ENCODE measurements at regions not wholly inside any gene's neighbourhood (a gene's known extent, or its start where the extent isn't known, plus 50 kb on each side); places are given as distances from the start of the nearest gene placed in this dataset.

DNA sequence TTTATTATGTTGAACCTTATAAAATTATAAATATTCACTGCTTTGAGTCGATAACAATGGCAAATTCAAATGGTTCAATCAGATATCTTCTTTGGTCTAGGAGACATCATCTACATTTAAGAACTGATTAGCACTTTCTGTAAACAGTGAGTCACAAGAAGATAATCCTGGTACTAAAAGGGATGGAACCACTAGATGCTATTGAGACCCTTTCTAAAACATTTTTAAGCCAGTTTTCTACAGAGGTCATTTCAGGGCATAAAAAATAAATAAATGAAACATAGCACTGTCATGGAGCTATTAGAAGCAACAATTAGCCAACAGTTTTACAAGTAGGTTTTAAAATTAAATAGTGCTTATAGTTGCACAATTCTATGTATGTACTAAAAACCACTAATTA, 212.2 kb downstream of the DUSP6 start:
- H3K4me2 ChIP-seq (ENCODE audit: low read length) = no peak overlapping the region
- TF ChIP-seq, protein P1, sequence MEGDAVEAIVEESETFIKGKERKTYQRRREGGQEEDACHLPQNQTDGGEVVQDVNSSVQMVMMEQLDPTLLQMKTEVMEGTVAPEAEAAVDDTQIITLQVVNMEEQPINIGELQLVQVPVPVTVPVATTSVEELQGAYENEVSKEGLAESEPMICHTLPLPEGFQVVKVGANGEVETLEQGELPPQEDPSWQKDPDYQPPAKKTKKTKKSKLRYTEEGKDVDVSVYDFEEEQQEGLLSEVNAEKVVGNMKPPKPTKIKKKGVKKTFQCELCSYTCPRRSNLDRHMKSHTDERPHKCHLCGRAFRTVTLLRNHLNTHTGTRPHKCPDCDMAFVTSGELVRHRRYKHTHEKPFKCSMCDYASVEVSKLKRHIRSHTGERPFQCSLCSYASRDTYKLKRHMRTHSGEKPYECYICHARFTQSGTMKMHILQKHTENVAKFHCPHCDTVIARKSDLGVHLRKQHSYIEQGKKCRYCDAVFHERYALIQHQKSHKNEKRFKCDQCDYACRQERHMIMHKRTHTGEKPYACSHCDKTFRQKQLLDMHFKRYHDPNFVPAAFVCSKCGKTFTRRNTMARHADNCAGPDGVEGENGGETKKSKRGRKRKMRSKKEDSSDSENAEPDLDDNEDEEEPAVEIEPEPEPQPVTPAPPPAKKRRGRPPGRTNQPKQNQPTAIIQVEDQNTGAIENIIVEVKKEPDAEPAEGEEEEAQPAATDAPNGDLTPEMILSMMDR (IDR thresholded peaks at IDR 0.05; ENCODE audit: low read depth, low read length, poor library complexity, severe bottlenecking) = no peak
- TF ChIP-seq EZH2phosphoT487 (IDR thresholded peaks at IDR 0.05; ENCODE audit: borderline replicate concordance, low read length) = no peak
- H4K20me1 ChIP-seq (ENCODE audit: control insufficient read depth, insufficient read depth, low read depth, low read length) = no peaks in the 10 kb centered on the region
- no peaks in the 10 kb centered on the region for H3K36me3 ChIP-seq (ENCODE audit: control insufficient read depth, low read length)
- H3K79me2 ChIP-seq (ENCODE audit: control insufficient read depth, low read length) = no peaks in the 10 kb centered on the region
- H3K9me3 ChIP-seq (ENCODE audit: control insufficient read depth, insufficient read depth, low read length) = no peaks in the 10 kb centered on the region
- H3K27me3 ChIP-seq (ENCODE audit: control insufficient read depth, low read length) = no peaks in the 10 kb centered on the region; the same call in 1 of the 2 replicates
- H3F3A ChIP-seq (ENCODE audit: control insufficient read depth, insufficient read depth) = no peaks in the 10 kb centered on the region
- H3K4me3 ChIP-seq (ENCODE audit: low read length) = no peak overlapping the region
- no peaks in the 10 kb centered on the region for H3K4me1 ChIP-seq (ENCODE audit: control insufficient read depth, low read length)
- H3K9me2 ChIP-seq (replicated peaks; ENCODE audit: control insufficient read depth, low read length) = no peaks in the 10 kb centered on the region
- no peak overlapping the region for H3K27ac ChIP-seq (ENCODE audit: low read depth, low read length)

DNA sequence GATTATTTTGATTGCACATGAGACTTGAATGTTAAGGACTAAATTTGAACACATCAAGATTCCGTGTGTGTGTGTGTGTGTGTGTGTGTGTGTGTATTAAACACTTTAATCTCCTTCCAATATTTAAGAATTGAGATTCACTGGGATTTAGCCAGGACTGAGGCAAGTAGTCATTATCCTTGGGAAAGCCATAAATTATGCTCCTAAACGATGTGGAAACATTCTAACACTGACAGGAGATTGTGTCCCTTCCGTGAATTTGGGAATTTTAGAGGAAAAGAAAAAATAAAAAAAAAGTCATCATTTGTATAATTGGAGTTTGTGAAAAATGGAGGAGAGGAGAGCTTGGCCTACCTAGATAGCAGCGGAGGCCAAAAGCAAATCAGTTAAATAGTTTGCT, 212.9 kb downstream of the DUSP6 start:
- H3K4me3 ChIP-seq (ENCODE audit: low read length) = no peak overlapping the region
- H3K27ac ChIP-seq (ENCODE audit: low read depth, low read length) = no peak overlapping the region
- TF ChIP-seq EZH2phosphoT487 (IDR thresholded peaks at IDR 0.05; ENCODE audit: borderline replicate concordance, low read length) = no peak
- no peaks in the 10 kb centered on the region for H3K4me1 ChIP-seq (ENCODE audit: control insufficient read depth, low read length)
- H3K9me2 ChIP-seq (replicated peaks; ENCODE audit: control insufficient read depth, low read length) = no peaks in the 10 kb centered on the region
- no peaks in the 10 kb centered on the region for H3F3A ChIP-seq (ENCODE audit: control insufficient read depth, insufficient read depth)
- H3K4me2 ChIP-seq (ENCODE audit: low read length) = no peak overlapping the region
- no peaks in the 10 kb centered on the region for H4K20me1 ChIP-seq (ENCODE audit: control insufficient read depth, insufficient read depth, low read depth, low read length)
- H3K79me2 ChIP-seq (ENCODE audit: control insufficient read depth, low read length) = no peaks in the 10 kb centered on the region
- no peaks in the 10 kb centered on the region; the same call in 1 of the 2 replicates for H3K27me3 ChIP-seq (ENCODE audit: control insufficient read depth, low read length)
- H3K9me3 ChIP-seq (ENCODE audit: control insufficient read depth, insufficient read depth, low read length) = no peaks in the 10 kb centered on the region
- no peaks in the 10 kb centered on the region for H3K36me3 ChIP-seq (ENCODE audit: control insufficient read depth, low read length)

DNA sequence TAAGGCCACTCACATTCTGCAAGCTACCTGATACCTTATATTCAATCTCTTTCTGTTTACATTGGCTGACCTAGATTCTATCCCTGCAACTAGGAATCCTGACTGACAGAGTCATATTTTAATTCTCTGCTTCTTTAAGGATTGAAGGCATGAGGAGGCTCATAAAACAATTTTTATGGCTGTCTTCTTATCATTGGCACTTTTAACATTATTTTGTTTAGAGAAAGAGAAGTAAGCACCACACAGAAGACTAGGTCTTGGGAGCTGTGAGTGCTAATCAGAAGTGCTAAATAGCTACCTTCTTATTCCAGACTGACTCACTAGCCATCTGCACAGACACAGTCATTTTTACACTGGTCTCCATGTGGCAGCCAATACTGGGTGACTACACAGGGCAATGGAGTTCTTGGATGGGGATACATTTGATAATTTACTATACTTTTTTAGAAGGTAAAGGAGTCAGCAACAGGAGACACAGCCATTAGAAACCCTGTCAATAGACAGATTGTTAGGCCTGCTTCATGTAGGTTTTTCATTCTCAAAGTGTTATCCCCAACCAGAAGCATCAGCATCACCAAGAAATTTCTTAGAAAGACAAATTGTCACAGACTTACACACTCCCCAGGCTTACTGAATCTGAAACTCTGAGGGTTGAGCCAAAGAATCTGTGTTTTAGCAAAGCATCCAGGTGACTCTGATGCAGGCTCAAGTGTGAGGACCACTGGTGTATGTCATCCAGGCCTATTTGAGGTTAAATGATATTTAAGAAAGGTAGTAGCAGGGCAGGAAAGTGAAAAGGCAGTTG, 214.1 kb downstream of the DUSP6 start:
- Histone ChIP-seq H3K79me2 (ENCODE audit: control insufficient read depth, low read length) (no peaks in the 10 kb centered on the region), H3K4me3 (ENCODE audit: low read length) (no peak overlapping the region), H3K4me1 (ENCODE audit: control insufficient read depth, low read length) (no peaks in the 10 kb centered on the region), H3F3A (ENCODE audit: control insufficient read depth, insufficient read depth) (no peaks in the 10 kb centered on the region), H3K9me3 (ENCODE audit: control insufficient read depth, insufficient read depth, low read length) (no peaks in the 10 kb centered on the region), H3K27ac (ENCODE audit: low read depth, low read length) (no peak overlapping the region), H3K9me2 (replicated peaks; ENCODE audit: control insufficient read depth, low read length) (no peaks in the 10 kb centered on the region), H4K20me1 (ENCODE audit: control insufficient read depth, insufficient read depth, low read depth, low read length) (no peaks in the 10 kb centered on the region), H3K36me3 (ENCODE audit: control insufficient read depth, low read length) (no peaks in the 10 kb centered on the region), H3K27me3 (ENCODE audit: control insufficient read depth, low read length) (no peaks in the 10 kb centered on the region; the same call in 1 of the 2 replicates), H3K4me2 (ENCODE audit: low read length) (no peak overlapping the region)
- no peak for TF ChIP-seq EZH2phosphoT487 (IDR thresholded peaks at IDR 0.05; ENCODE audit: borderline replicate concordance, low read length)
- TF ChIP-seq, protein P1 (IDR thresholded peaks at IDR 0.05; ENCODE audit: low read depth, low read length, poor library complexity, severe bottlenecking) = no peak

DNA sequence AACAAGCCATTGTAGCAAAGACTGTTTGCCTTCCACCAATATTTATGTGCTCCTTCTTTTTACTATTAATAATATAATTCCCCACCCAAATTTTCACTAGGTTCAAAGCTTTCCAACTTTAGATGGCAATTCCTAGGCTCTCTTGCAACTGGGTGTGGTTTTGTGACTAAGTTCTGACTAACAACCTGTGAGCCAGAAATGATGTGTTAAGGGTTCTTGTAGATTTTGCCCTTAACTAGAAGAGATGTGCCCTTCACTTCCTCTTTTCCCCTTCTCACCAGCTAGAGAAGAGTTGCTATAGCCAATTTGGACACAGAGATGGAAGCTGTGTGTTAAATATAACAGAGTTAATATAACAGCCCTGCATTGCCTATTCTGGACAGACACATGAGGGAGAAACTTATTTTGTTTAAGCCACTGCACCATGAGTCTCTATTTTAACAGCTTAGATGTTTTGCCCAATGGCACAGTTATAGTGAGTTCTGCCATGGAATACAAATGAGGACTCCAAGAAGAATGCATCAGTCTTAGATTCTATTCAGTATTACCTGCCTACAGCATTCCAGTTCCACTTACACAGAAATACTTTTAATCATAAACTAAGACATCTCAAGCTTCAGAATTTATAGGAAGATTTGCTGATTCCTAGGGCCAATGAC, 216.2 kb downstream of the DUSP6 start:
- H4K20me1 ChIP-seq (ENCODE audit: control insufficient read depth, insufficient read depth, low read depth, low read length) = no peaks in the 10 kb centered on the region
- no peak for TF ChIP-seq EZH2phosphoT487 (IDR thresholded peaks at IDR 0.05; ENCODE audit: borderline replicate concordance, low read length)
- TF ChIP-seq, protein P1 (IDR thresholded peaks at IDR 0.05; ENCODE audit: low read depth, low read length, poor library complexity, severe bottlenecking) = no peak
- H3K27me3 ChIP-seq (ENCODE audit: control insufficient read depth, low read length) = no peaks in the 10 kb centered on the region; the same call in 1 of the 2 replicates
- H3K4me2 ChIP-seq (ENCODE audit: low read length) = no peak overlapping the region
- H3K9me3 ChIP-seq (ENCODE audit: control insufficient read depth, insufficient read depth, low read length) = no peaks in the 10 kb centered on the region
- no peaks in the 10 kb centered on the region for H3K9me2 ChIP-seq (replicated peaks; ENCODE audit: control insufficient read depth, low read length)
- no peaks in the 10 kb centered on the region for H3K4me1 ChIP-seq (ENCODE audit: control insufficient read depth, low read length)
- no peak overlapping the region for H3K27ac ChIP-seq (ENCODE audit: low read depth, low read length)
- no peaks in the 10 kb centered on the region for H3K36me3 ChIP-seq (ENCODE audit: control insufficient read depth, low read length)
- no peak overlapping the region for H3K4me3 ChIP-seq (ENCODE audit: low read length)
- no peaks in the 10 kb centered on the region for H3K79me2 ChIP-seq (ENCODE audit: control insufficient read depth, low read length)
- no peaks in the 10 kb centered on the region for H3F3A ChIP-seq (ENCODE audit: control insufficient read depth, insufficient read depth)

Data from DOHH2 (cell line).